ENCODE measurements at regions not wholly inside any gene's neighbourhood (a gene's known extent, or its start where the extent isn't known, plus 50 kb on each side); places are given as distances from the start of the nearest gene placed in this dataset.

DNA sequence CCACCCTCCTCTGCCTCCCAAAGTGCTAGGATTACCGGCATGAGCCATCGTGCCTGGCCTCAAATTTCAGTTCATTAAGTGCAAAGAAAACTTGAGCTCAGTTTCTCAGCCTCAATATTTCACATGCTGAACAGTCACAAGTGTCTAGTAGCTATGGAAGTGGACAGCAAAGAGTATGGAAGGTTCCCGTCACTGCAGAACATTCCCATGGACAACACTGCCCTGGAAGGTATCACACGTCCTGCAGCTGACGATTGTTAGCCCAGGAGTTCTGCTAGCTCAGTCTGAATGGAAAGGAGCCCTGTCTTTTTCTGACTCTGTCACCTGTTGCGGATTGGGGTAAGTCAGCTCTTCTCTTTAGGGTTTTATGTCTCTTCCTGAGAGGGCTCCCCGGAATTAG lies 86.2 kb upstream of the PTPRM start:
- peak; percentile 74 for FAIRE-seq
- DNase-seq (ENCODE audit: low spot score) = no peak

DNA sequence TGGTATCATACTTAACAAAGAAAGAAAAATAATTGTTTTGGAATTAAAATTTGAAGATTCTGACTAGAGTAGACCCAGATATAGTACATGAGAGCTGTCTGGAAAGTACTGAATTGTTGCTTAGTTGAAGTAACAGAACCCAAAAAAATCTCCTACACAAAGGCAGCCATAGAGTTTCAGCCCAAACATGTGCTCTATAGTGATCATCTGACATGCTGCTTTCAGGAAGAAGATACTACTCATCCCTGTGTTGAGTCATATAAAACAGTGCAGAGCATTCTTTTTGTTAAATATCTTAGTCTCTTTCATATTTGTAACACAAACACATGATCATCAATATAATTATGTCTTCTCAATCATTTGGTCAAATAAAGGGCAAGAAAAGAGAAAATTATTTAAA lies 84.8 kb upstream of the PTPRM start:
- FAIRE-seq = no peak
- DNase-seq (ENCODE audit: low spot score) = no peak

DNA sequence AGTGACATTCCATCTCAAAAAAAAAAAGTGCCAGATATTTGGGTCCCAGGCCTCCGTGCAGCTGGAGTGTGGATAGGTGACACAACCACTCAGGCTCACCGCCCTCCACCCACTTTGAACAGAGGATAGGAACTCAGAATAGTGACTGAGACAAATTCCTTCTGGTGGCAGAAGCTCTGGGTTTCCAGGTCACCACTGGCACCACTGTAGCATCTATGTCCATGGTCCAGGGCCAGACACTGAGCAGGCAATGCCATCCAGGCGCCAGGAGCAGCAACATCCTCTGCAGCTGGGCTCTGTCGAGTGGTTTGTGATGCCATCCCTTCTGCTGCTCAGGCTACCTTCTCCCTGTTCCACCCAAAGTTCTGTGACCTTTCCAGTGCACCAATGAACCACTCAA lies 81.5 kb upstream of the PTPRM start:
- FAIRE-seq = peak; percentile 52

DNA sequence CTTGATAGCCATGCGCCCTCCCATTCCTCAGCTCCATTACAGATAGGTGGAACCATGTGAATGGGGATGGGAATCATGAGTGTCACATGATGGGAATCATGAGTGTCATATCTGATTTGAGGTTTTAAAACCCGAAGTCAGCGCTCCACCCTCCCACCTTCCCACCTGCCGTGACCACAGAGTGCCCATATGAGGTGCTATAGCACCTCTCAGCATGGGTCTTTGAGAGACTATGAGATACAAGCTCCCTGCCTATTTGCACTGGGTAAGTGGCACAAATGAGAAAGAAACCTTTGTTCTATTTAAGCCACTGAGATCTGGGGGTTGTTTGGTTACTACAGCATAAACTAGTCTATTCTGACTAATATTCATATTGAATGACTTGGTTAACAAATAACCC lies 78.5 kb upstream of the PTPRM start:
- DNase-seq (ENCODE audit: low spot score) (no peak), FAIRE-seq (no peak)

More for the DNA sequence above, 81.5 kb upstream of the PTPRM start:
- no peak for DNase-seq (ENCODE audit: low spot score)

DNA sequence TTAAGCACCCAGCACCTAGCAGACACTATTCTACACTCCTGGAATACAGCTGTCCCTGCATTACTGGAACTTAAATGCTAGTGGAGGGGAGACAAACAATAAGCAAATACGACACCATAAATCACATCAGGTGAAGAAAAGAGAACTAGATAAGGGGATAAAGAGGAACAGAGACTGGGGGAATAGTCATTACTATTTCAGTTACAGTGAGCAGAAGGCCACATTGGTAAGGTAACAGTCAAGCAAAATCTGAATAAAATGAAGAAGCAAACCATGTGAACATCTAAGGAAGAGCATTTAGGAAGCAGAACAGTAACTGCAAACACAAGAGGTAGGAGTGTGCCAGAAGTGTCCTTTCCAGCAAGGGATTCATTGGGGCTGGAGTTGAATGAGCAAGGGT lies 77.0 kb upstream of the PTPRM start:
- no peak for DNase-seq (ENCODE audit: low spot score)
- peak; percentile 75 for FAIRE-seq

DNA sequence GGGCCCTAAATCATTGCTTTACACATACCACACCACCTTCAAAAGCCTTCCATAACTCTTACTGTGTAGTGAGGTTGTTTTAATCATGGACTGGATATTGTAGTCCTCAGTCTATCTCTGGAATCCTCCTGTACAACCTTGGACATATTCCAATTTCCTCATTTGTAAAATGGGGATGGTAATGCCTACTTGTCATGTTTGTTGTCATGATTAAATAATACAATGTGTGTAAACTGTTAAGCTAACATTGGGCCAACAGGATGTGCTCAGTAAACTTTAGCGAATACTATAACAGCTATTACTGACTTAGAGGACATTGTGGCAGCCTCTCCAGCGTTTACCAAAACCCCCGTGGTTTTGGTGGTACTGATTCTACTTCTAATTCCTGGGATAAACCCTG lies 74.7 kb upstream of the PTPRM start:
- FAIRE-seq = no peak
- DNase-seq (ENCODE audit: low spot score) = no peak

DNA sequence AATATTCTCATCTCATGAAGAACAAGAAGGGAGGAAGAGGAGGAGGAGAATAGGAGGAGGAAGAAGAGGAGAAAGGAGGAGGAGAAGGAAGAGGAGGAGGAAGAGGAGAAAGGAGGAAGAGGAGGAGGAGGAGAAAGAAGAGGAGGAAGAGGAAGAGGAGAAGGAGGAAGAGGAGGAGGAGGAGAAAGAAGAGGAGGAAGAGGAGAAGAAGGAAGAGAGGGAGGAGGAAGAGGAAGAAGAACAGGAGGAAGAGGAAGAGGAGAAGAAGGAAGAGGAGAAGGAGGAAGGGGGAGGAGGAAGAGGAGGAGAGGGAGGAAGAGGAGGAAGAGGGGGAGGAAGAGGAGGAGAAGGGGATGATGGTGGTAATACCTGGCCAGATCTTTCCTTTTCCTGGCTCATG lies 70.0 kb upstream of the PTPRM start:
- FAIRE-seq = peak; percentile 84
- DNase-seq (ENCODE audit: low spot score) = no peak

DNA sequence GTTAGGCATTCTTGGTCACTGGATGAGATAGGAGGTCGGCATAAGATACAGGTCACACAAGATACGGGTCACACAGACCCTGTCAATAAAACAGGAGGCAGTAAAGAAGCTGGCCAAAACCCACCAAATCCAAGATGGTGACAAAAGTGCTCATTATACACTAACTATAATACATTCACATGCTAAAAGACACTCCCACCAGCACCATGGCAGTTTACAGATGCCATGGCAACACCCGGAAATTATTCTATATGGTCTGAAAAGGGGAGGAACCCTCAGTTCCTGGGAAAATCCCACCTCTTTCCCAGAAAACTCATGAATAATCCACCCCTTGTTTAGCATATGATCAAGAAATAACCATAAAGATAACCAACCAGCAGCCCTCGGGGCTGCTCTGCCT lies 56.0 kb upstream of the PTPRM start:
- FAIRE-seq = no peak

DNA sequence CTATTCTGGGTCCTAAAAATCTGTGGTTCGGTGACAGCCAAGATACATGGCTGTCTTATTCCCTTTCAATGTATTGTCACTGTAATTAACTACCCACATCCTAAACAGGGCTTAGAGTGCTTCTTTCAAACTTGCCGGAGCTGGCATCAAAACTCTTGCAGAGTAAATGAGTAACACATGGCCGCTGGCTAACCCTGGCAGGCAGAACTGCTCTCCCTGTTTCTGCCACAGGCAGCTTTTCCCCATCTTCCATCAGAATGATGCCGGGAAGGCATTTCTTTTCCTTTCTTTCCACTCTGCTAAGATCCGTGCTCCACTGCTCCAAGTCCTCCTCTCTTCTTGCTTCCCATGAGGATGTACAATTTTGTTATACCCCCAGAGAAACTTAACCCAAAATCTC lies 54.8 kb upstream of the PTPRM start:
- DNase-seq (ENCODE audit: low spot score) (no peak), FAIRE-seq (peak; percentile 27)

More for the DNA sequence above, 56.0 kb upstream of the PTPRM start:
- DNase-seq (ENCODE audit: low spot score) = no peak

DNA sequence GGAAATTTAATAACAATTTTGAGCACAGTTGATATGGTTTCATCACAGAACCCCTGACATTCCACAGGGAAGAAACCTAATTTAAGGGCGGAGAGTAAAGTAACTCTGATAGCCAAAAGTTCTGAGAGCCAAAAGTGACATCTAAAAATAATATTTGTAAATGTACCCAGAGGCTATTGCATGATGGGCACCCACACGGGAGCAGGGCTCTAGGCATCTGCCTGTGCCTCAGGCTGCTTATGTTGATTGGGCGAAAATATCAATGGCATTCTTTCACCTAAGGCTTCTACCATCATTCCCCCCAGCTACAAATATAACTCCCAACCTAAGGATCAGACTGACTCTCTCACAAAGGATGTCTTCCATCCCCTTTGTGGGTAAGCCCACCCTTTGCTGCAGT lies 54.1 kb upstream of the PTPRM start:
- FAIRE-seq = no peak

DNA sequence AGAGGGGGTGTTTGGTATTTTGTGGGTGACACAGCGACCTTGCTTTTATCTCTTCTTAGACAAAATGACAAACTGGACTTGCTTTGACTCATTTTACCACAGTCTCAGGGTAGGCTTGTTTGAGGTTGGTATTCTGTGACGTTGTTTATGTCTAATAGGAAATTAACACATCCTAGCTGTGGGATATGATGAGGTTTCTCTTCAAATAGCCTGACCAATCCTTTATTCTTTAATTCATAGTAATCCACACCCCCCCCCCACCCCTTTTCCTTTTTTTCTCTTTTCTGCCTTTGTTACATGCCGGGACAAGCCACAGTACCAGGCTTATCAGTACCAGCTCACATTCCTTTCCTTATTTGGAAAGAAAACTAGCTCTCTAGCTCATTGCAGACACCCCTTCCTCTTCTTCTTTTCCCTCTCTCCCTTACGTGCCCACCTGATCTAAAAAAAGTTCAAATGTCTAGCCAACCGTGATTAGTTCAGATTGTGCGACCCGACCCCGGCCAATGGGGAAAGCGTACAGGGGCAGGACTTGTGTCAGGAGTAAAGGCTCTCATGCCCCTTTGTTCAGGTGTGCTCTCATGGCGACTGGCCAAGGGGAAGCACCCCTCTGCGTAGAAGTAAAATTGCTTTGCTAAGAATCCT lies 52.2 kb upstream of the PTPRM start:
- DNase-seq (ENCODE audit: low spot score) (no peak), FAIRE-seq (peak; percentile 85)

More for the DNA sequence above, 54.1 kb upstream of the PTPRM start:
- no peak for DNase-seq (ENCODE audit: low spot score)

DNA sequence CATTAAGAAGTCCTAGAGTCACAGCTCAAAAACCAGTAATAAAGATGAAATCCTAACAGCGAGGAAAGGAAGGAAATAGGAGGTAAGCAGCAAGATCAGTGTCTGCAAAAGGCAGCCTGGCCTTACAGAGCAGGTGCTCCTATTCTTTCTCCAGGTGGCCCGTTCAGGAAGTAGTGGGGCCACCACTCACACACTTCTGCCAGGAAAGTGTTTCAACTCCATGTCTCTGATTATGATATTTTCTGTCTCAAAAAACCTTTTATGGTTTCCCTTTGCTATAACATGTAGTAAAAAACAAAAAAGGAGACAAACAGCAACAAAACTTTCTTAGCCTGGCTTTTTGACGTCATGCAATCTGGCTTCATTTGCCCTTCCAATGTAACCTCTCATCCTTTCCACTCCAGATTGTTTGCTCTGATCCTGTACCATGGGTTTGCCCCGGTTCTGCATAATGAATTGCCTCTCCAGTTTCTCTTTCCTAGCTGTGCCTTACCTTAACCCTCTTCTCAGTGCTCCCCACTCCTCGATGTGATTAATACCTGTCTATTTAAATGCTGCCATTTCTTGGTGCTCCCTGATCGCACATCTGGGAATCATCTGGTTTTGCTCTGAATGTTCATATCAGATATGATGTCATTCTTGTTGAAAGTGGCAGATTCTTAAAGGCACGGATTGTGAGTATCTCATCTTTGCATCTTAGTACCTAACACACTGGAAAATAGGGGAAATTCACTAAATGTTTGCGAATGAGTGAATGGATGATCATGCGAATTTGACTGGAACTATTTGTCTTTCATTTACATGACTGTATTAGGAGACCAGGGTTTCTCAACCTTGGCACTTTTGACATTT lies 50.6 kb upstream of the PTPRM start:
- FAIRE-seq (peak; percentile 13), DNase-seq (ENCODE audit: low spot score) (no peak)
